Nephron (organoid): ENCODE measurements at regions not wholly inside any gene's neighbourhood (a gene's known extent, or its start where the extent isn't known, plus 50 kb on each side); places are given as distances from the start of the nearest gene placed in this dataset.

Experiments used
- H3K27ac Mint-ChIP-seq, 3 experiments: 2 replicates each; pipeline ENCODE4 v1.8.0; 2020; ENCODE audit warnings: mixed read lengths in 3 of 3, mild to moderate bottlenecking in 2 of 3, moderate library complexity in 1 of 3
- H3K27me3 Mint-ChIP-seq: 2 replicates; pipeline ENCODE4 v1.8.0; 2021; ENCODE audit warnings: low read depth, mild to moderate bottlenecking, moderate library complexity, mixed read lengths
- H3K36me3 Mint-ChIP-seq: 2 replicates; pipeline ENCODE4 v1.8.0; 2020; ENCODE audit warnings: low read depth, mixed read lengths
- H3K4me1 Mint-ChIP-seq: 2 replicates; pipeline ENCODE4 v1.8.0; 2020; ENCODE audit warnings: mixed read lengths
- H3K4me3 Mint-ChIP-seq, 3 experiments: 2 replicates each; pipeline ENCODE4 v1.8.0; 2020; ENCODE audit warnings: mild to moderate bottlenecking in 3 of 3, mixed read lengths in 3 of 3, moderate library complexity in 2 of 3
- H3K9me3 Mint-ChIP-seq: 2 replicates; pipeline ENCODE4 v1.8.0; 2020; ENCODE audit warnings: mixed read lengths
- CTCF ChIP-seq, 3 experiments: fragments of 200-600 bp; sonication (generic); IDR thresholded peaks; one replicate each; pipeline ENCODE4 v1.5.0; 2021; ENCODE audit warnings: antibody characterized with exemption in 3 of 3; ENCODE audit not compliant: unreplicated experiment in 3 of 3

GRCh38 chr2:4908461-4908860 is 783.7 kb upstream of the SOX11 start:
- H3K27me3 Mint-ChIP-seq = peaks cover 3% of the 10 kb centered on the region
- H3K4me1 Mint-ChIP-seq = peaks cover 14% of the 10 kb centered on the region
- no peak overlapping the region for H3K27ac Mint-ChIP-seq
- no peak for TF ChIP-seq CTCF (IDR thresholded peaks at IDR 0.05; ENCODE audit: unreplicated experiment in 3 of 3)
- H3K9me3 Mint-ChIP-seq = no peaks in the 10 kb centered on the region
- no peak overlapping the region for H3K4me3 Mint-ChIP-seq
- no peaks in the 10 kb centered on the region for H3K36me3 Mint-ChIP-seq

- H3K4me3 Mint-ChIP-seq = no peak overlapping the region
- no peak overlapping the region for H3K27ac Mint-ChIP-seq
- no peaks in the 10 kb centered on the region for H3K36me3 Mint-ChIP-seq
- peaks cover 3% of the 10 kb centered on the region for H3K27me3 Mint-ChIP-seq
- no peak for TF ChIP-seq CTCF (IDR thresholded peaks at IDR 0.05; ENCODE audit: unreplicated experiment in 3 of 3)
- peaks cover 7% of the 10 kb centered on the region for H3K4me1 Mint-ChIP-seq
- peaks cover 3% of the 10 kb centered on the region for H3K9me3 Mint-ChIP-seq
Measured at GRCh38 chr2:4909346-4910009, 782.7 kb upstream of the SOX11 start.

DNA sequence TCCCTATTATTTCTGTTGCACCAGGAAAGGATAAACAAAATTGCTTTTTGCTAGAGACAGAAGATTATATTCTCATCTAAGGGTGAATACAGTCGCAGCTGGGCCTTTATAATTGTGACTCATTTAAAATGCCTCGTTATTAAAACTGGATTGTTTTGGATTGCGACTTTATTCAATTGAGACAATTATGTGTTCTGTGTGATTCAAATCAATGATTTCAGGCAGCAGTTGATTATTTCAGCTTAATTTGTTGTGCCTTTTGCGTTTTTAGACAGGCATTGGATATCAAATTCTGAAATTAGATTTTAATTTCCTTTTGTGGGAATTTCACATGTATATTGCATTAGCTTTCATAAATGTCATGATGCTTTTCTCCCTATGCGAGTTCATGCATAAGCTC is 778.1 kb upstream of the SOX11 start:
- Mint-ChIP-seq H3K36me3 (no peaks in the 10 kb centered on the region), H3K9me3 (peaks cover 3% of the 10 kb centered on the region), H3K4me3 (no peak overlapping the region), H3K27me3 (no peaks in the 10 kb centered on the region), H3K4me1 (peaks cover 20% of the 10 kb centered on the region), H3K27ac (no peak overlapping the region)
- no peak for TF ChIP-seq CTCF (IDR thresholded peaks at IDR 0.05; ENCODE audit: unreplicated experiment in 3 of 3)

DNA sequence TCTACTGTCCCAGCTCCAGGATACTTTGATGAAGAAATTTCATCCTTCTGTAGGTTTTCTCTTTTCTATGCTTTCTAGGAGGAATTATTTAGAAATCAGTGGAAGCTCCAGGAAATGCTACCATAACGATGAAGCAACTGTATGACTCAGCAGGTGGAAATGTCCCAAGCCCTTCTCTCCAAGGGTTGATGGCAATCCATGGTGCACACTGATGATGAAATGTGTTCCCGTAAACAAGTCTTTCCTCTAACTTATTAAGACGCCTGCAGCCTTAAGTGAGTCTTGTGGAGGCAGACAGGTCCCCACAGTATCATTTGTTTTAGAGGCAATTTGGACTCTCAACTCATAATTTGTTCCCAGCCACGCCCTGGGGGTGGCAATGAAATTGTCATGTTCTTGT is 777.6 kb upstream of the SOX11 start:
- H3K9me3 Mint-ChIP-seq = peaks cover 3% of the 10 kb centered on the region
- H3K27me3 Mint-ChIP-seq = no peaks in the 10 kb centered on the region
- H3K36me3 Mint-ChIP-seq = no peaks in the 10 kb centered on the region
- TF ChIP-seq CTCF (IDR thresholded peaks at IDR 0.05; ENCODE audit: unreplicated experiment in 3 of 3) = no peak
- no peak overlapping the region for H3K4me3 Mint-ChIP-seq
- peaks cover 17% of the 10 kb centered on the region for H3K4me1 Mint-ChIP-seq
- H3K27ac Mint-ChIP-seq = no peak overlapping the region

DNA sequence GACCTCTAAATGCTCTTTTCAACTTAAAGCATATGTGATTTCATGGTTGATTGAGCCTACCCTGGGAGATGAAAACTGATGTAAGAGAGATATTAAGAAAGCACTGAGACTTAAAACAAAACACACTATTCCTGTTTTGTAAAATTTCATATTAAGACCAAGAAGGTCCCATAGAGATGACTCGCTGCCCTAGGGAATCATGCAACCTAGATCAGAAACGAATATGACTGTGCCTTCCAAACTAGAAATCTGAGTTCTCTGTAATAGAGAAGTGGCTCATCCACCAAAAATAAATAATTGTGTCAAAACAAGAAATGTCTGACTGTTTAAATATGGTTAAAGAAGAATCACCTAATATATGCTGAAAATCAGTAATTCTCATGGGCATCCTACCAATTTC is 776.8 kb upstream of the SOX11 start:
- H3K27me3 Mint-ChIP-seq = no peaks in the 10 kb centered on the region
- H3K4me3 Mint-ChIP-seq = no peak overlapping the region

More for the DNA sequence above, 776.8 kb upstream of the SOX11 start:
- no peak for TF ChIP-seq CTCF (IDR thresholded peaks at IDR 0.05; ENCODE audit: unreplicated experiment in 3 of 3)
- Mint-ChIP-seq H3K4me1 (peaks cover 13% of the 10 kb centered on the region), H3K36me3 (no peaks in the 10 kb centered on the region), H3K9me3 (peaks cover 3% of the 10 kb centered on the region), H3K27ac (no peak overlapping the region)
